ENCODE measurements at regions not wholly inside any gene's neighbourhood (a gene's known extent, or its start where the extent isn't known, plus 50 kb on each side); places are given as distances from the start of the nearest gene placed in this dataset.

- TF ChIP-seq CTCF (conservative IDR thresholded peaks at IDR 0.05; ENCODE audit: low read depth in 2 of 2) (no peak), REST (IDR thresholded peaks at IDR 0.05; ENCODE audit: unreplicated experiment) (no peak), ZNF331 (CRISPR knock-in tag; IDR thresholded peaks at IDR 0.05; ENCODE audit: low read depth) (no peak), EZH2 (IDR thresholded peaks at IDR 0.05; ENCODE audit: low read depth, unreplicated experiment) (no peak), EZH2phosphoT487 (IDR thresholded peaks at IDR 0.05; ENCODE audit: unreplicated experiment) (no peak), POLR2AphosphoS5 (IDR thresholded peaks at IDR 0.05; ENCODE audit: low read depth) (no peak), CREB1 (CRISPR knock-in tag; IDR thresholded peaks at IDR 0.05; ENCODE audit: low read depth) (no peak), ZNF462 (CRISPR knock-in tag; IDR thresholded peaks at IDR 0.05) (no peak), ETS1 (IDR thresholded peaks at IDR 0.05) (no peak), NANOG (IDR thresholded peaks at IDR 0.05; ENCODE audit: borderline replicate concordance) (no peak), ZNF114 (CRISPR knock-in tag; IDR thresholded peaks at IDR 0.05) (no peak), JUNB (IDR thresholded peaks at IDR 0.05; ENCODE audit: unreplicated experiment) (no peak), STAT1 (IDR thresholded peaks at IDR 0.05; ENCODE audit: unreplicated experiment) (no peak)
These were observed 51.3 kb upstream of the FSTL1 start for GRCh38 chr3:120502116-120502515.
